ENCODE measurements at regions not wholly inside any gene's neighbourhood (a gene's known extent, or its start where the extent isn't known, plus 50 kb on each side); places are given as distances from the start of the nearest gene placed in this dataset.

DNA sequence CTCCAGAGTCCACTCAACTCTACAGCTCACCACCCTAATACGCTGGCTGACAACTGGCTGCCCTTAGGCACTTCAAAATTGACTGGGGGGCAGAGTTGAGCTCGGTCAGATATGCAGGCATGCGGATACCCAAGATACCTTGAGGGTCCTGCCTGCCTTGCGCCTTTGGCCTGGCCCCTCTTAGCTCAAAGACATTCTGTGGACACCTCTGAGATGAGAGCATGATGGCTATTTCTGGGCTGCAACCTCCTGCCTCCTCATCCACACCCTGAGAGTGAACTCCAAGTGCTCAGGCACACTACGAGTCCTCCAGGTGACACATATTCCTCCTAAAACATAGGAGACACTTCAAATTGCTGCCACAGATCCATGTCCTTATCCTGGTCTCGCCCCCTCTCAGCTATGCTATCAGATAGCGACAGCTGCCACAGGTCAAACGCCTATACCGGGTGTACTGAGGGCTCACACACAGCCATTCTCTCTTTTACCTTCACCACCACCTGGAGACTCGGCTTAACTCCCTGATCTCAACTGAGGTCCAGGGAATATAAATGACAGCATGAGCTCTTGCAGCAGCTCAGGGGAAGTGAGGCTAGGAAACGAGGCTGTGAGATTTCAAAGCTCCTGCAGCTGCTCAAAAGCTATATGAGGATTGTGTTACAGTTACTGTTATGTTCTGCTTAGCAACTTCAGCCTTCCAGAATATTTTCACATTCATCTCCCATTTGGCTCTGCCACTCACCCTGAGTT is 60.5 kb upstream of the TEX51 start:
- TF ChIP-seq EP300 (IDR thresholded peaks at IDR 0.05; ENCODE audit: borderline replicate concordance): no peak
- no peak for TF ChIP-seq TAF1 (IDR thresholded peaks at IDR 0.05; ENCODE audit: low read depth)
- TF ChIP-seq, protein P1, sequence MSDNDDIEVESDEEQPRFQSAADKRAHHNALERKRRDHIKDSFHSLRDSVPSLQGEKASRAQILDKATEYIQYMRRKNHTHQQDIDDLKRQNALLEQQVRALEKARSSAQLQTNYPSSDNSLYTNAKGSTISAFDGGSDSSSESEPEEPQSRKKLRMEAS (IDR thresholded peaks at IDR 0.05): no peak
- TF ChIP-seq, protein P2, sequence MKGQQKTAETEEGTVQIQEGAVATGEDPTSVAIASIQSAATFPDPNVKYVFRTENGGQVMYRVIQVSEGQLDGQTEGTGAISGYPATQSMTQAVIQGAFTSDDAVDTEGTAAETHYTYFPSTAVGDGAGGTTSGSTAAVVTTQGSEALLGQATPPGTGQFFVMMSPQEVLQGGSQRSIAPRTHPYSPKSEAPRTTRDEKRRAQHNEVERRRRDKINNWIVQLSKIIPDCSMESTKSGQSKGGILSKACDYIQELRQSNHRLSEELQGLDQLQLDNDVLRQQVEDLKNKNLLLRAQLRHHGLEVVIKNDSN (IDR thresholded peaks at IDR 0.05): no peak
- no peak for TF ChIP-seq YY1 (IDR thresholded peaks at IDR 0.05; ENCODE audit: low read depth)
- no peak for TF ChIP-seq CREB1 (IDR thresholded peaks at IDR 0.05; ENCODE audit: low read depth)
- TF ChIP-seq, protein P3, sequence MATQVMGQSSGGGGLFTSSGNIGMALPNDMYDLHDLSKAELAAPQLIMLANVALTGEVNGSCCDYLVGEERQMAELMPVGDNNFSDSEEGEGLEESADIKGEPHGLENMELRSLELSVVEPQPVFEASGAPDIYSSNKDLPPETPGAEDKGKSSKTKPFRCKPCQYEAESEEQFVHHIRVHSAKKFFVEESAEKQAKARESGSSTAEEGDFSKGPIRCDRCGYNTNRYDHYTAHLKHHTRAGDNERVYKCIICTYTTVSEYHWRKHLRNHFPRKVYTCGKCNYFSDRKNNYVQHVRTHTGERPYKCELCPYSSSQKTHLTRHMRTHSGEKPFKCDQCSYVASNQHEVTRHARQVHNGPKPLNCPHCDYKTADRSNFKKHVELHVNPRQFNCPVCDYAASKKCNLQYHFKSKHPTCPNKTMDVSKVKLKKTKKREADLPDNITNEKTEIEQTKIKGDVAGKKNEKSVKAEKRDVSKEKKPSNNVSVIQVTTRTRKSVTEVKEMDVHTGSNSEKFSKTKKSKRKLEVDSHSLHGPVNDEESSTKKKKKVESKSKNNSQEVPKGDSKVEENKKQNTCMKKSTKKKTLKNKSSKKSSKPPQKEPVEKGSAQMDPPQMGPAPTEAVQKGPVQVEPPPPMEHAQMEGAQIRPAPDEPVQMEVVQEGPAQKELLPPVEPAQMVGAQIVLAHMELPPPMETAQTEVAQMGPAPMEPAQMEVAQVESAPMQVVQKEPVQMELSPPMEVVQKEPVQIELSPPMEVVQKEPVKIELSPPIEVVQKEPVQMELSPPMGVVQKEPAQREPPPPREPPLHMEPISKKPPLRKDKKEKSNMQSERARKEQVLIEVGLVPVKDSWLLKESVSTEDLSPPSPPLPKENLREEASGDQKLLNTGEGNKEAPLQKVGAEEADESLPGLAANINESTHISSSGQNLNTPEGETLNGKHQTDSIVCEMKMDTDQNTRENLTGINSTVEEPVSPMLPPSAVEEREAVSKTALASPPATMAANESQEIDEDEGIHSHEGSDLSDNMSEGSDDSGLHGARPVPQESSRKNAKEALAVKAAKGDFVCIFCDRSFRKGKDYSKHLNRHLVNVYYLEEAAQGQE (IDR thresholded peaks at IDR 0.05; ENCODE audit: low read depth): no peak
- TF ChIP-seq NFIC (IDR thresholded peaks at IDR 0.05): no peak
- no peak for TF ChIP-seq ZBTB7A (IDR thresholded peaks at IDR 0.05; ENCODE audit: low read depth)

Data from Ishikawa (cell line).